ENCODE measurements at regions not wholly inside any gene's neighbourhood (a gene's known extent, or its start where the extent isn't known, plus 50 kb on each side); places are given as distances from the start of the nearest gene placed in this dataset.
A peak's percentile ranks its signal among the peaks of the same experiment; 100 is the strongest.

- TF ChIP-seq POLR2AphosphoS5 (IDR thresholded peaks at IDR 0.05): no peak
- TF ChIP-seq EP300 (IDR thresholded peaks at IDR 0.05): no peak
- TF ChIP-seq POLR2A (IDR thresholded peaks at IDR 0.05): no peak
- no peak for TF ChIP-seq CTCF (IDR thresholded peaks at IDR 0.05)
- no peak overlapping the region for H3K4me3 ChIP-seq
- DNase-seq (no peak), ATAC-seq (ENCODE audit: low FRiP score in 2 of 2) (no peak)
- no peaks in the 10 kb centered on the region for H3K27me3 ChIP-seq
- WGBS, 2 donors: 88 to 92% methylated on average over 2 of the region's 2 CpGs
- H3K9me3 ChIP-seq: peaks cover 0 to 11% (median 2%) of the 10 kb centered on the region in 4 donors
- no peak overlapping the region for H3K27ac ChIP-seq
- no peaks in the 10 kb centered on the region for H3K36me3 ChIP-seq
- H3K4me1 ChIP-seq: no peaks in the 10 kb centered on the region
Observed at GRCh38 chr9:118637681-118638080, 731.6 kb downstream of the BRINP1 start.

GRCh38 chr9:118640836-118641560, 728.2 kb downstream of the BRINP1 start:
- Histone ChIP-seq H3K9me3 (peaks cover 0 to 16% (median 2%) of the 10 kb centered on the region in 4 donors), H3K27me3 (no peaks in the 10 kb centered on the region), H3K4me1 (no peaks in the 10 kb centered on the region), H3K27ac (no peak overlapping the region), H3K36me3 (no peaks in the 10 kb centered on the region), H3K4me3 (no peak overlapping the region)
- no peak for DNase-seq
- 78 to 88% methylated on average over 7 of the region's 7 CpGs for WGBS, 2 donors
- TF ChIP-seq CTCF (IDR thresholded peaks at IDR 0.05): no peak
- TF ChIP-seq EP300 (IDR thresholded peaks at IDR 0.05): no peak
- TF ChIP-seq POLR2A (IDR thresholded peaks at IDR 0.05): no peak
- TF ChIP-seq POLR2AphosphoS5 (IDR thresholded peaks at IDR 0.05): no peak
- ATAC-seq (ENCODE audit: low FRiP score in 2 of 2): no peak

- DNase-seq: peak in 1 of 2 donors; percentile 86
- Histone ChIP-seq H3K27ac (peak overlapping the region in 3 of 4 donors; percentile 33 to 57 (median 56)), H3K9me3 (peaks cover 0 to 27% (median 6%) of the 10 kb centered on the region in 4 donors), H3K4me3 (no peak overlapping the region), H3K36me3 (no peaks in the 10 kb centered on the region), H3K27me3 (no peaks in the 10 kb centered on the region), H3K4me1 (no peaks in the 10 kb centered on the region)
- TF ChIP-seq POLR2AphosphoS5 (IDR thresholded peaks at IDR 0.05): peak in 1 of 2 donors; percentile 21
- peak in 1 of 4 donors; percentile 85 for TF ChIP-seq EP300 (IDR thresholded peaks at IDR 0.05)
- no peak for TF ChIP-seq POLR2A (IDR thresholded peaks at IDR 0.05)
- WGBS, 2 donors: 20 to 41% methylated on average over 2 of the region's 2 CpGs
- ATAC-seq (ENCODE audit: low FRiP score in 2 of 2): peak; percentile 78 to 96
Observed at GRCh38 chr9:118643118-118643517, 726.1 kb downstream of the BRINP1 start.

GRCh38 chr9:118644066-118644465, 725.2 kb downstream of the BRINP1 start:
- ATAC-seq (ENCODE audit: low FRiP score in 2 of 2) (no peak), DNase-seq (no peak)
- TF ChIP-seq EP300 (IDR thresholded peaks at IDR 0.05) (no peak), POLR2AphosphoS5 (IDR thresholded peaks at IDR 0.05) (no peak), CTCF (IDR thresholded peaks at IDR 0.05) (no peak), POLR2A (IDR thresholded peaks at IDR 0.05) (no peak)
- Histone ChIP-seq H3K4me3 (no peak overlapping the region), H3K9me3 (peaks cover 0 to 20% (median 4%) of the 10 kb centered on the region in 4 donors), H3K27me3 (no peaks in the 10 kb centered on the region), H3K4me1 (no peaks in the 10 kb centered on the region), H3K27ac (no peak overlapping the region), H3K36me3 (no peaks in the 10 kb centered on the region)
- 86 to 95% methylated on average over 1 of the region's 1 CpG for WGBS, 2 donors

- Histone ChIP-seq H3K27ac (no peak overlapping the region), H3K4me3 (no peak overlapping the region), H3K36me3 (no peaks in the 10 kb centered on the region), H3K27me3 (no peaks in the 10 kb centered on the region), H3K9me3 (peaks cover 0 to 16% (median 4%) of the 10 kb centered on the region in 4 donors), H3K4me1 (no peaks in the 10 kb centered on the region)
- TF ChIP-seq CTCF (IDR thresholded peaks at IDR 0.05) (no peak), POLR2A (IDR thresholded peaks at IDR 0.05) (no peak), EP300 (IDR thresholded peaks at IDR 0.05) (no peak), POLR2AphosphoS5 (IDR thresholded peaks at IDR 0.05) (no peak)
- DNase-seq (no peak), ATAC-seq (ENCODE audit: low FRiP score in 2 of 2) (no peak)
- 44 to 85% methylated on average over 1 of the region's 1 CpG for WGBS, 2 donors
Observed at GRCh38 chr9:118647331-118647730, 721.9 kb downstream of the BRINP1 start.

Measured in upper lobe of left lung (tissue), 6 donors.